Hepatocyte (in vitro differentiated cells): ENCODE measurements at regions not wholly inside any gene's neighbourhood (a gene's known extent, or its start where the extent isn't known, plus 50 kb on each side); places are given as distances from the start of the nearest gene placed in this dataset.

Experiments
- CTCF ChIP-seq: fragments of 200-600 bp; sonication (generic); IDR thresholded peaks from 2 replicates; pipeline ENCODE4 v1.5.1; 2016; ENCODE audit warnings: antibody characterized with exemption, mild to moderate bottlenecking; ENCODE audit not compliant: poor library complexity
- EZH2 ChIP-seq: fragments of 200-600 bp; sonication (generic); IDR thresholded peaks from 2 replicates; pipeline ENCODE4 v1.6.1; 2016; ENCODE audit warnings: antibody characterized with exemption, mild to moderate bottlenecking, borderline replicate concordance

- TF ChIP-seq CTCF (no peak), EZH2 (no peak)
Observed at GRCh38 chr10:117653170-117653515, 110.6 kb downstream of the EMX2 start.
